Neural progenitor cell (in vitro differentiated cells): ENCODE measurements at regions not wholly inside any gene's neighbourhood (a gene's known extent, or its start where the extent isn't known, plus 50 kb on each side); places are given as distances from the start of the nearest gene placed in this dataset.

Source experiments
- DNase-seq: peaks from one replicate; pipeline ENCODE4 v3.0.0-alpha.2; 2016; ENCODE audit warnings: low spot score
- H2AFZ ChIP-seq: fragments of 200-600 bp; sonication (generic); replicated peaks from 2 replicates; pipeline ENCODE4 v1.6.1; 2016; ENCODE audit warnings: antibody characterized with exemption
- H3F3A ChIP-seq: fragments of 200-600 bp; sonication (generic); 2 replicates; pipeline ENCODE4 v1.6.1; 2016; ENCODE audit warnings: antibody characterized with exemption, low read depth
- H3K27ac ChIP-seq: fragments of 200-600 bp; sonication (generic); 2 replicates; pipeline ENCODE4 v1.5.1; 2016; ENCODE audit warnings: mild to moderate bottlenecking
- H3K27me3 ChIP-seq: fragments of 200-600 bp; sonication (generic); 2 replicates; pipeline ENCODE4 v1.6.1; 2016; ENCODE audit warnings: mild to moderate bottlenecking, moderate library complexity
- H3K36me3 ChIP-seq: fragments of 200-600 bp; sonication (generic); 2 replicates; pipeline ENCODE4 v1.5.1; 2016
- H3K4me1 ChIP-seq: fragments of 200-600 bp; sonication (generic); 2 replicates; pipeline ENCODE4 v1.6.1; 2016; ENCODE audit warnings: mixed run types
- H3K4me2 ChIP-seq: fragments of 200-600 bp; sonication (generic); 2 replicates; pipeline ENCODE4 v1.6.1; 2016
- H3K4me3 ChIP-seq: fragments of 200-600 bp; sonication (generic); 2 replicates; pipeline ENCODE4 v1.5.1; 2016
- H3K79me2 ChIP-seq: fragments of 200-600 bp; sonication (generic); 2 replicates; pipeline ENCODE4 v1.6.1; 2016; ENCODE audit warnings: low read depth
- H3K9ac ChIP-seq: fragments of 200-600 bp; sonication (generic); 2 replicates; pipeline ENCODE4 v1.6.1; 2016
- H3K9me3 ChIP-seq: fragments of 200-600 bp; sonication (generic); 2 replicates; pipeline ENCODE4 v1.5.1; 2016; ENCODE audit warnings: low read depth
- H4K20me1 ChIP-seq: fragments of 200-600 bp; sonication (generic); 2 replicates; pipeline ENCODE4 v1.6.1; 2016; ENCODE audit warnings: low read depth
- H3K27ac Mint-ChIP-seq: 3 replicates; pipeline ENCODE4 v1.8.0; 2021; ENCODE audit warnings: mixed read lengths
- H3K27me3 Mint-ChIP-seq: 2 replicates; pipeline ENCODE4 v1.8.0; 2022; ENCODE audit warnings: low read depth, mild to moderate bottlenecking, inconsistent platforms, moderate library complexity, mixed read lengths; ENCODE audit not compliant: insufficient read depth
- H3K36me3 Mint-ChIP-seq: 3 replicates; pipeline ENCODE4 v1.8.0; 2021; ENCODE audit warnings: mixed read lengths
- H3K4me1 Mint-ChIP-seq: 3 replicates; pipeline ENCODE4 v1.8.0; 2021; ENCODE audit warnings: mixed read lengths
- H3K4me3 Mint-ChIP-seq: 3 replicates; pipeline ENCODE4 v1.8.0; 2021; ENCODE audit warnings: mild to moderate bottlenecking, moderate library complexity, mixed read lengths
- H3K9me3 Mint-ChIP-seq: 3 replicates; pipeline ENCODE4 v1.8.0; 2020; ENCODE audit warnings: mixed read lengths
- EZH2 ChIP-seq: fragments of 200-600 bp; sonication (generic); IDR thresholded peaks from 2 replicates; pipeline ENCODE4 v1.6.1; 2017; ENCODE audit warnings: antibody characterized with exemption, mild to moderate bottlenecking, moderate library complexity
- EZH2phosphoT487 ChIP-seq: fragments of 200-600 bp; sonication (generic); IDR thresholded peaks from 2 replicates; pipeline ENCODE4 v1.6.1; 2017; ENCODE audit warnings: antibody characterized with exemption
- TF ChIP-seq, protein P1 (sequence below): fragments of 200-600 bp; sonication (generic); IDR thresholded peaks from 2 replicates; pipeline ENCODE4 v1.5.1; 2017; ENCODE audit warnings: antibody characterized with exemption, mild to moderate bottlenecking

DNA sequence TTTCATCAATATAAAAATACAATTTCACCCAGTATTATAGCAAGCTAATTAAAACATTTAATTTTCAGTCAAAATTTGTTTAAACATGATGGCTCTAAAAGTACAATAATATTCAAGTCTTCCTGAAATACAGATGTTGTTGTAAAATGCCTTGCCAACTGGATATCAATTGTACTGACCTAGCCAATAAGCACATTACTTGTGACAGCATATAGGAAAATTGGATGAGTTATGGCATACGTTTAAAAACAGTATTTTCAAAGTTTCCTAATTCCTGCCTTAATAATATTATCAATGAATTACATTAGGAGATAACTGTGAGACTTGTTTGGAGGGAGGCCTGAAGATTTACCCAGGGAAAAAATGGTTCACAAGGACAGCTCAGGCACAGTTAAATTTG lies 336.9 kb upstream of the CDH20 start:
- H3K36me3 Mint-ChIP-seq = no peaks in the 10 kb centered on the region
- H3K36me3 ChIP-seq = no peaks in the 10 kb centered on the region

DNA sequence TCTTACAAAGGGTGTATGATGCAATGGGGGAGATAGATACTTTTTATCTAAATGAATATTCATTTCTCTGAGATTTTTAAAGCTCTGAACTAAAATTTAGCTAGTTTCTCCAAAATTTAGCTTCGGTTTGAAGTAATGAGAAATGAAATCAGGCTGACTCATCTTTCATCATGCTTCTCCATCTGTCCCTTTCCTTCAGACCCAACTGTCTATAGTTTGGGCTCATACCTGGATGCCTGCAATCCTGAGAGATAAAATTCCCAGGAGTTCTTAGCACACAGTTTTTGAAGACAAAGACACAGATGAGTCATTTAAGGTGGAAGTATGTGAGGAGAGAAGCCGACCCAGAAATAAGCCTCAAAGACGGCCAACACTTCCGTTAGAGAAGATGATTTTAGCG lies 336.4 kb upstream of the CDH20 start:
- Mint-ChIP-seq H3K4me3 (no peak overlapping the region), H3K27ac (no peak overlapping the region), H3K9me3 (no peaks in the 10 kb centered on the region), H3K36me3 (no peaks in the 10 kb centered on the region), H3K4me1 (no peaks in the 10 kb centered on the region), H3K27me3 (no peaks in the 10 kb centered on the region)
- TF ChIP-seq EZH2phosphoT487 = no peak
- TF ChIP-seq, protein P1, sequence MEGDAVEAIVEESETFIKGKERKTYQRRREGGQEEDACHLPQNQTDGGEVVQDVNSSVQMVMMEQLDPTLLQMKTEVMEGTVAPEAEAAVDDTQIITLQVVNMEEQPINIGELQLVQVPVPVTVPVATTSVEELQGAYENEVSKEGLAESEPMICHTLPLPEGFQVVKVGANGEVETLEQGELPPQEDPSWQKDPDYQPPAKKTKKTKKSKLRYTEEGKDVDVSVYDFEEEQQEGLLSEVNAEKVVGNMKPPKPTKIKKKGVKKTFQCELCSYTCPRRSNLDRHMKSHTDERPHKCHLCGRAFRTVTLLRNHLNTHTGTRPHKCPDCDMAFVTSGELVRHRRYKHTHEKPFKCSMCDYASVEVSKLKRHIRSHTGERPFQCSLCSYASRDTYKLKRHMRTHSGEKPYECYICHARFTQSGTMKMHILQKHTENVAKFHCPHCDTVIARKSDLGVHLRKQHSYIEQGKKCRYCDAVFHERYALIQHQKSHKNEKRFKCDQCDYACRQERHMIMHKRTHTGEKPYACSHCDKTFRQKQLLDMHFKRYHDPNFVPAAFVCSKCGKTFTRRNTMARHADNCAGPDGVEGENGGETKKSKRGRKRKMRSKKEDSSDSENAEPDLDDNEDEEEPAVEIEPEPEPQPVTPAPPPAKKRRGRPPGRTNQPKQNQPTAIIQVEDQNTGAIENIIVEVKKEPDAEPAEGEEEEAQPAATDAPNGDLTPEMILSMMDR = no peak
- no peak for TF ChIP-seq EZH2
- no peak for DNase-seq
- Histone ChIP-seq H3K36me3 (no peaks in the 10 kb centered on the region), H3K4me3 (no peak overlapping the region), H3K9me3 (no peaks in the 10 kb centered on the region), H3K4me2 (no peak overlapping the region), H4K20me1 (no peaks in the 10 kb centered on the region), H3F3A (no peaks in the 10 kb centered on the region), H3K4me1 (no peaks in the 10 kb centered on the region), H3K27me3 (no peaks in the 10 kb centered on the region), H3K79me2 (no peaks in the 10 kb centered on the region), H3K27ac (no peak overlapping the region), H3K9ac (no peak overlapping the region), H2AFZ (no peak overlapping the region)

More for the DNA sequence above, 336.9 kb upstream of the CDH20 start:
- no peak for DNase-seq
- no peaks in the 10 kb centered on the region for H3K9me3 Mint-ChIP-seq
- Histone ChIP-seq H3K9me3 (no peaks in the 10 kb centered on the region), H3F3A (no peaks in the 10 kb centered on the region), H3K27me3 (no peaks in the 10 kb centered on the region), H3K4me1 (no peaks in the 10 kb centered on the region), H4K20me1 (no peaks in the 10 kb centered on the region), H2AFZ (no peak overlapping the region), H3K27ac (no peak overlapping the region), H3K4me3 (no peak overlapping the region), H3K9ac (no peak overlapping the region), H3K79me2 (no peaks in the 10 kb centered on the region), H3K4me2 (no peak overlapping the region)
- TF ChIP-seq EZH2 (no peak), EZH2phosphoT487 (no peak)
- TF ChIP-seq, protein P1 = no peak
- H3K27me3 Mint-ChIP-seq = no peaks in the 10 kb centered on the region
- no peak overlapping the region for H3K27ac Mint-ChIP-seq
- no peak overlapping the region for H3K4me3 Mint-ChIP-seq
- H3K4me1 Mint-ChIP-seq = no peaks in the 10 kb centered on the region

DNA sequence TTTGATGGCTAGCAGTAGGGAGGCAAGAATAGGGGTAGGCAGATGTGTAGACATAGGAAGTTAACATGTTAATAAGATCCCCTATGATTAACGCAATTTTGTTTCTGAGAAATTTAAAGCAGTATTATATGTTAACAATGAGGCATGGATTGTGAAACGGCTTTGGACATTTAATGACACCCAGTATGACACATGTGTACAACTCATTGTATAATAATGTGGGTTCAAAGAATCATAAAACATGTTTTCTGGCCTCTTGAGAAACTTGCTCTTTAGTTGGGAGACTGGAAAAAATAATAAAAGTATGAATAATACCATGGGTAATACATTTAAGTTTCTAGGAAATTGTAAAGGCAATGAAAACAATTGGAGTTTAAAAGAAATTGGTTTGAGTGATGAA lies 332.1 kb upstream of the CDH20 start:
- no peaks in the 10 kb centered on the region for H3K79me2 ChIP-seq
- H3K27me3 ChIP-seq = no peaks in the 10 kb centered on the region
- no peaks in the 10 kb centered on the region for H3K4me1 ChIP-seq
- no peaks in the 10 kb centered on the region for H3F3A ChIP-seq
- Mint-ChIP-seq H3K9me3 (no peaks in the 10 kb centered on the region), H3K36me3 (no peaks in the 10 kb centered on the region), H3K27ac (no peak overlapping the region), H3K4me3 (no peak overlapping the region), H3K27me3 (no peaks in the 10 kb centered on the region), H3K4me1 (no peaks in the 10 kb centered on the region)
- DNase-seq = no peak
- no peak overlapping the region for H3K9ac ChIP-seq
- H4K20me1 ChIP-seq = no peaks in the 10 kb centered on the region
- no peaks in the 10 kb centered on the region for H3K36me3 ChIP-seq
- H3K9me3 ChIP-seq = no peaks in the 10 kb centered on the region
- H3K27ac ChIP-seq = no peak overlapping the region
- H2AFZ ChIP-seq = no peak overlapping the region
- no peak overlapping the region for H3K4me2 ChIP-seq
- TF ChIP-seq, protein P1 = no peak
- no peak overlapping the region for H3K4me3 ChIP-seq
